IMR-90 (cell line): ENCODE measurements at regions not wholly inside any gene's neighbourhood (a gene's known extent, or its start where the extent isn't known, plus 50 kb on each side); places are given as distances from the start of the nearest gene placed in this dataset.

Experiments
- ATAC-seq: fragments of 200-7000 bp; cut with Tn5 transposase; 2 replicates; pipeline ENCODE4 v1.9.1; 2020; ENCODE audit warnings: low read depth, mild to moderate bottlenecking, moderate library complexity
- BruUV-seq: library from RNA; stranded (reverse); fragments of 400-500 nt; replicated peaks from 2 replicates; lab custom pipeline; 2021; lab: Mats Ljungman, UMichigan
- CTCF ChIA-PET: fragments of 300-600 bp; formaldehyde crosslinking; extraction: SDS; loops from one replicate; lab custom pipeline; 2021; ENCODE audit warnings: antibody characterized with exemption; lab: Yijun Ruan, JAX
- POLR2A ChIA-PET: fragments of 300-600 bp; sonication (Branson Sonifier 250); formaldehyde crosslinking; loops from one replicate; lab custom pipeline; 2022; ENCODE audit warnings: antibody characterized with exemption; ENCODE audit not compliant: unreplicated experiment; lab: Charles Lee
- DNase-seq: peaks from one replicate; pipeline ENCODE4 v3.0.0; 2013
- H2AFZ ChIP-seq: replicated peaks from 2 replicates; pipeline ENCODE3; 2013; ENCODE audit warnings: low read length, mild to moderate bottlenecking; ENCODE audit not compliant: poor library complexity
- H2AK5ac ChIP-seq: 2 replicates; pipeline ENCODE4 v1.6.1; 2013; ENCODE audit warnings: low read depth, low read length, inconsistent platforms
- H2AK9ac ChIP-seq: replicated peaks from 2 replicates; pipeline ENCODE3; 2013; ENCODE audit warnings: mild to moderate bottlenecking, low read depth, low read length, moderate library complexity; ENCODE audit not compliant: poor library complexity
- H2BK120ac ChIP-seq: 2 replicates; pipeline ENCODE4 v1.6.1; 2013; ENCODE audit warnings: low read depth, low read length, inconsistent platforms
- H2BK15ac ChIP-seq: 3 replicates; pipeline ENCODE4 v1.6.1; 2013; ENCODE audit warnings: low read depth, low read length, inconsistent platforms
- H2BK20ac ChIP-seq: 2 replicates; pipeline ENCODE4 v1.6.1; 2013; ENCODE audit warnings: low read depth, mild to moderate bottlenecking, inconsistent platforms, low read length, moderate library complexity
- H2BK5ac ChIP-seq: 2 replicates; pipeline ENCODE4 v1.6.1; 2013; ENCODE audit warnings: mild to moderate bottlenecking, low read depth, low read length, inconsistent platforms; ENCODE audit not compliant: poor library complexity, severe bottlenecking
- H3K14ac ChIP-seq: replicated peaks from 2 replicates; pipeline ENCODE4 v1.6.1; 2013; ENCODE audit warnings: low read depth, low read length, inconsistent platforms
- H3K18ac ChIP-seq: 2 replicates; pipeline ENCODE4 v1.6.1; 2013; ENCODE audit warnings: low read depth, low read length, control low read depth
- H3K23ac ChIP-seq: 2 replicates; pipeline ENCODE4 v1.6.1; 2013; ENCODE audit warnings: low read depth, low read length, inconsistent platforms
- H3K27ac ChIP-seq: 2 replicates; pipeline ENCODE4 v1.5.1; 2013; ENCODE audit warnings: mild to moderate bottlenecking, control low read depth, low read length; ENCODE audit not compliant: insufficient read depth
- H3K27me3 ChIP-seq: 2 replicates; pipeline ENCODE4 v1.6.1; 2013; ENCODE audit warnings: low read length; ENCODE audit not compliant: control insufficient read depth, insufficient read depth
- H3K36me3 ChIP-seq: 2 replicates; pipeline ENCODE4 v1.6.1; 2013; ENCODE audit warnings: low read length, mixed read lengths; ENCODE audit not compliant: control insufficient read depth, insufficient read depth
- H3K4ac ChIP-seq: 2 replicates; pipeline ENCODE4 v1.6.1; 2013; ENCODE audit warnings: low read depth, low read length, inconsistent platforms
- H3K4me1 ChIP-seq: 2 replicates; pipeline ENCODE4 v1.6.1; 2013; ENCODE audit warnings: low read length, mixed read lengths; ENCODE audit not compliant: control insufficient read depth, insufficient read depth
- H3K4me2 ChIP-seq: 2 replicates; pipeline ENCODE4 v1.6.1; 2013; ENCODE audit warnings: low read depth, mild to moderate bottlenecking, control low read depth, low read length, moderate library complexity
- H3K4me3 ChIP-seq: 2 replicates; pipeline ENCODE4 v1.5.1; 2013; ENCODE audit warnings: low read depth, mild to moderate bottlenecking, control low read depth, low read length, moderate library complexity; ENCODE audit not compliant: insufficient read depth
- H3K56ac ChIP-seq: 2 replicates; pipeline ENCODE4 v1.6.1; 2013; ENCODE audit warnings: low read length, inconsistent platforms; ENCODE audit not compliant: insufficient read depth; ENCODE audit errors: extremely low read depth
- H3K79me1 ChIP-seq, 2 experiments: 2 replicates each; pipeline ENCODE4 v1.6.1; 2013; ENCODE audit warnings: low read length in 2 of 2, inconsistent platforms in 1 of 2, low read depth in 1 of 2
- H3K9ac ChIP-seq: 2 replicates; pipeline ENCODE4 v1.6.1; 2013; ENCODE audit warnings: low read depth, low read length, control low read depth
- H3K9me1 ChIP-seq: 2 replicates; pipeline ENCODE4 v1.6.1; 2013; ENCODE audit warnings: low read length, inconsistent platforms; ENCODE audit not compliant: insufficient read depth
- H3K9me3 ChIP-seq: 2 replicates; pipeline ENCODE4 v1.6.1; 2013; ENCODE audit warnings: low read length; ENCODE audit not compliant: control insufficient read depth, insufficient read depth
- H4K20me1 ChIP-seq: 2 replicates; pipeline ENCODE4 v1.6.1; 2013; ENCODE audit warnings: low read length, inconsistent platforms; ENCODE audit not compliant: insufficient read depth
- H4K5ac ChIP-seq: 2 replicates; pipeline ENCODE4 v1.6.1; 2013; ENCODE audit warnings: mild to moderate bottlenecking, low read depth, low read length, control low read depth
- H4K8ac ChIP-seq, 2 experiments: 2 replicates each; pipeline ENCODE4 v1.6.1; 2013; ENCODE audit warnings: low read depth in 2 of 2, low read length in 2 of 2, control low read depth in 1 of 2, inconsistent platforms in 1 of 2
- H4K91ac ChIP-seq: 2 replicates; pipeline ENCODE4 v1.6.1; 2013; ENCODE audit warnings: low read depth, low read length, inconsistent platforms; ENCODE audit not compliant: insufficient read depth
- BHLHE40 ChIP-seq: fragments of 150-350 bp; IDR thresholded peaks from 2 replicates; pipeline ENCODE4 v1.6.1; 2016; ENCODE audit warnings: mild to moderate bottlenecking, low read depth, low read length
- CEBPB ChIP-seq: IDR thresholded peaks from 2 replicates; pipeline ENCODE4 v1.6.1; 2012; ENCODE audit warnings: low read depth, low read length, improper control_type of control experiment
- CHD1 ChIP-seq: IDR thresholded peaks from 2 replicates; pipeline ENCODE4 v1.6.1; 2012; ENCODE audit warnings: low read depth, low read length, improper control_type of control experiment
- CTCF ChIP-seq: conservative IDR thresholded peaks from 2 replicates; pipeline ENCODE4 v1.5.1; 2012; ENCODE audit warnings: mild to moderate bottlenecking, low read depth, low read length, improper control_type of control experiment
- ELK1 ChIP-seq: fragments of 150-350 bp; IDR thresholded peaks from 2 replicates; pipeline ENCODE4 v1.6.1; 2016; ENCODE audit warnings: low read depth, mild to moderate bottlenecking, low read length, moderate library complexity, borderline replicate concordance
- FOS ChIP-seq: fragments of 150-350 bp; IDR thresholded peaks from 2 replicates; pipeline ENCODE4 v1.6.1; 2016; ENCODE audit warnings: low read depth, low read length
- MAFK ChIP-seq: IDR thresholded peaks from 2 replicates; pipeline ENCODE4 v1.6.1; 2012; ENCODE audit warnings: low read depth, low read length, improper control_type of control experiment
- MAZ ChIP-seq: IDR thresholded peaks from 2 replicates; pipeline ENCODE4 v1.6.1; 2012; ENCODE audit warnings: low read depth, mild to moderate bottlenecking, low read length, improper control_type of control experiment, moderate library complexity, borderline replicate concordance
- MXI1 ChIP-seq: IDR thresholded peaks from 2 replicates; pipeline ENCODE4 v1.6.1; 2012; ENCODE audit warnings: low read depth, mild to moderate bottlenecking, low read length, moderate library complexity, borderline replicate concordance
- NFE2L2 ChIP-seq: fragments of 150-350 bp; IDR thresholded peaks from 2 replicates; pipeline ENCODE4 v1.6.1; 2016; ENCODE audit warnings: low read depth, mild to moderate bottlenecking, low read length
- POLR2A ChIP-seq: IDR thresholded peaks from 2 replicates; pipeline ENCODE4 v1.6.1; 2012; ENCODE audit warnings: mild to moderate bottlenecking, low read depth, low read length
- RAD21 ChIP-seq: IDR thresholded peaks from 2 replicates; pipeline ENCODE4 v1.6.1; 2012; ENCODE audit warnings: low read length, improper control_type of control experiment
- RCOR1 ChIP-seq: IDR thresholded peaks from 2 replicates; pipeline ENCODE4 v1.6.1; 2012; ENCODE audit warnings: mild to moderate bottlenecking, low read length, improper control_type of control experiment; ENCODE audit not compliant: insufficient replicate concordance
- RFX5 ChIP-seq: IDR thresholded peaks from 2 replicates; pipeline ENCODE4 v1.8.0; 2012; ENCODE audit warnings: low read depth, mild to moderate bottlenecking, low read length, moderate library complexity
- SMC3 ChIP-seq: fragments of 150-350 bp; IDR thresholded peaks from 2 replicates; pipeline ENCODE4 v1.6.1; 2016; ENCODE audit warnings: low read depth, mild to moderate bottlenecking, antibody characterized with exemption, low read length, moderate library complexity
- USF2 ChIP-seq: fragments of 150-350 bp; IDR thresholded peaks from 2 replicates; pipeline ENCODE4 v1.6.1; 2017; ENCODE audit warnings: mild to moderate bottlenecking, antibody characterized with exemption, low read length, low read depth
- WGBS, 2 experiments: methylation state at CpG; one replicate each; pipeline versions ENCODE4 v1.1.5 to v1.1.7; 2013; ENCODE audit warnings: missing lambda C conversion rate in 2 of 2; ENCODE audit not compliant: insufficient read length in 1 of 2; ENCODE audit errors: extremely low coverage in 2 of 2; 5-methylcytosine and 5-hydroxymethylcytosine counted together
- dilution Hi-C: fragments of 300-500 bp; cut with HindIII; formaldehyde crosslinking; loops from one replicate; pipeline ENCODE4 v1.14.3; 2018; ENCODE audit warnings: low sequenced_read_pairs; ENCODE audit not compliant: unreplicated experiment
- in situ Hi-C: fragments of 300-500 bp; cut with MboI; formaldehyde crosslinking; loops from 3 replicates; pipeline ENCODE4 v1.14.3; 2019; ENCODE audit warnings: low sequenced_read_pairs, inconsistent platforms, mixed read lengths
- intact Hi-C: fragments of 100-400 bp; cut with micrococcal nuclease; formaldehyde crosslinking; loops from 2 replicates; pipeline ENCODE4 v1.10.0; 2022

- no peak overlapping the region for H2AFZ ChIP-seq
- no peaks in the 10 kb centered on the region for H3K9me1 ChIP-seq
- H3K18ac ChIP-seq, result no peak overlapping the region
- no peaks in the 10 kb centered on the region for H3K27me3 ChIP-seq
- in situ Hi-C loops (no loop called here), intact Hi-C loops (no loop called here), dilution Hi-C loops (no loop called here)
- H3K56ac ChIP-seq, result no peak overlapping the region
- ChIA-PET CTCF (no interaction called here), POLR2A (no interaction called here)
- H2BK15ac ChIP-seq, result no peak overlapping the region
- no peaks in the 10 kb centered on the region for H4K20me1 ChIP-seq
- H3K14ac ChIP-seq, result no peak overlapping the region
- TF ChIP-seq RCOR1 (no peak), RAD21 (no peak), CEBPB (no peak), MAZ (no peak), RFX5 (no peak), CTCF (no peak), FOS (no peak), CHD1 (no peak), MXI1 (no peak), POLR2A (no peak), NFE2L2 (no peak), MAFK (no peak), BHLHE40 (no peak), SMC3 (no peak), ELK1 (no peak), USF2 (no peak)
- H4K91ac ChIP-seq, result no peak overlapping the region
- DNase-seq, result no peak
- peaks cover 42% of the 10 kb centered on the region for H3K9me3 ChIP-seq
- no peaks in the 10 kb centered on the region for H3K4me1 ChIP-seq
- no peak overlapping the region for H4K8ac ChIP-seq
- H3K36me3 ChIP-seq, result no peaks in the 10 kb centered on the region
- no peak overlapping the region for H3K27ac ChIP-seq
- H3K79me1 ChIP-seq, result no peaks in the 10 kb centered on the region
- no peak overlapping the region for H3K4me2 ChIP-seq
- ATAC-seq, result no peak
- H3K4me3 ChIP-seq, result no peak overlapping the region
- no peak overlapping the region for H2BK20ac ChIP-seq
- WGBS, 2 experiments, result 20% methylated on average over 1 of the region's 12 CpGs; no CpG with 5 or more reads in 1 of the 2 experiments
- H3K23ac ChIP-seq, result no peak overlapping the region
- H2AK9ac ChIP-seq, result no peak overlapping the region
- no peak overlapping the region for H2BK5ac ChIP-seq
- no peak overlapping the region for H4K5ac ChIP-seq
- no peak overlapping the region for H2AK5ac ChIP-seq
- H3K4ac ChIP-seq, result no peak overlapping the region
- H3K9ac ChIP-seq, result no peak overlapping the region
- H2BK120ac ChIP-seq, result no peak overlapping the region
- BruUV-seq, result no TSS peak
Measured at GRCh38 chr13:111872475-111873150, 194.3 kb upstream of the SOX1 start.
